GM03348 (cell line): ENCODE measurements at regions not wholly inside any gene's neighbourhood (a gene's known extent, or its start where the extent isn't known, plus 50 kb on each side); places are given as distances from the start of the nearest gene placed in this dataset.
"Not testable (repeated sequence)": the region's sequence is repeated elsewhere in the genome, so short reads cannot be mapped to it uniquely, and the experiment has no call there.

Source experiments
- DNase-seq: peaks from one replicate; pipeline ENCODE4 v3.0.0; 2012; ENCODE audit warnings: low spot score

DNA sequence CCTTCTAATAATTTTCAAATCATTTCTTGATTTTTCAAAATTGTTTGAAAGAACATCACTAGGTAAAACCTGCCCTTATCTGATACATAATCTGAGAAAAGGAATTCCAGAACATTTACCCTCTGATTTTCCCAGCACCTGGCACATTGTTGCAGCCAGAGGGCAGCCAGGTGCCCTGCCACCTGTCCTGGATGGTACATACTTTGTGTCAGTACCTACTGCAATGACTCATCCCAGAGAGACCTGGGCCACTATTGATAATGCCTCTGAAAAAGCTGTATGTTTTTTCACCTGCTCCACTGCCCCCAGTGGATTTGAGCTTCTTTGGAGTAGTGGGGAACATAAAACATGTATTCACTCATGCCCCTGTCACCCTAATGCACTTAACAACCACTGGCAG, 648.9 kb upstream of the GBE1 start:
- no peak for DNase-seq

DNA sequence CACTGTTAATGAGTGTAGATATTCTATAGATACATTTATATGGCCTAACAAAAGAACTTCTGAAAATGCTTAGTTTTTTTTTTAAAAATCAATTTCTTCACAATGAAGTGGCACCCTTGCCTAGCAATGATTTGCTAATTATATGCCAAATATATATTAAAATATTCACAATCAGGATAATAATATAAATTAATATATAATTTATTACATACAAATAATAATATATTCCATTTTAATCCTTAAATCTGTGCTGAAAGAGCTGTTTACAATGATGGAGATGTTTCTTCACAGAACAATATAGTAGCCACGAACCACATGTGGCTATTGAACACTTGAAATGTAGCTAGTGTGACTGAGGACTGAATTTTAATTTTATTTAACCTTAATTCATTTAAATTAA, 648.4 kb upstream of the GBE1 start:
- DNase-seq = no peak

DNA sequence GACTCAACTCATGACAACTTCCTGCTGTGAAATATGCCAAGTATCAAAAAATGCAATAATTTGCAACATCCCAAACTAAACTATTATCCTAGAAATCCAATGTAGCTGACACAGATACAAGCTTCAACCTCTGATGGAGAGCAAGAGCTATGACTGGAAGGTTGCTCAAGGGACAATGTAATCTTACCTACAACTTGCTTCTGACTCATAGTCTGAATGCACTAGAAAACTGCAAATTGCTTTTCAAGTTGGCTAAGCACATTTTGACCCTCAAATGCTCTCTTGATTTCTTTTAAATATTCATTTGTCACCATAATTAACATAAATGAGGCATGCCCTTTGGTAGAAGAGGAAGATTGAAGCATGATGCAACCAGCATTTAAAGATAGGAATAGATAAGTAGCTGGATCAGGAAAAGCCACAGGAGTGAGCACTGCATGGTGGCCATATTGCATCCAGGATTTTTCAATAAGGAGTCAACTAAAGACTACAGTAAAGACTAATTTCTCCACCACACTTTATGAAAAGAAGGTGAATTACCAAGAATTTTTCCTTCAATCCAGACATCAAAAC, 630.8 kb upstream of the GBE1 start:
- no peak for DNase-seq

DNA sequence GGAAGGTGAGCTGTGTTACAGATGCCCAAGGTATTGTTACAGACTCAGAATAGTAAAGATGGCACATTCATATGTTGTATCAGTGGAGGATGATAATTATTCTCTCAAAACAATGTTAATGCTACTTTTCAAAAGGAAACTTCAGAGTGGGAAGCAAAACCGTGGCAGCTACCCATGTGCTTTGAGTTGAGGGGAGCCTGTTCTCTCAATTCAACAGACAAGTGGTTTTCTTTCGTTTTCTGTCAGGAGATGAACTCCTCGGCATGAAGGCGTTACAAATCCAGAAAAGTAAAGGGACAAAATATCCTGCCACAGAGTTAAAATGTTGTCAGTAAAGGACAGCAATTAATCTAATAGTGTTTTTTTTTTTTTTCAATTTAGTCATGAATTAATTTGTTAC, 629.4 kb upstream of the GBE1 start:
- no peak for DNase-seq

DNA sequence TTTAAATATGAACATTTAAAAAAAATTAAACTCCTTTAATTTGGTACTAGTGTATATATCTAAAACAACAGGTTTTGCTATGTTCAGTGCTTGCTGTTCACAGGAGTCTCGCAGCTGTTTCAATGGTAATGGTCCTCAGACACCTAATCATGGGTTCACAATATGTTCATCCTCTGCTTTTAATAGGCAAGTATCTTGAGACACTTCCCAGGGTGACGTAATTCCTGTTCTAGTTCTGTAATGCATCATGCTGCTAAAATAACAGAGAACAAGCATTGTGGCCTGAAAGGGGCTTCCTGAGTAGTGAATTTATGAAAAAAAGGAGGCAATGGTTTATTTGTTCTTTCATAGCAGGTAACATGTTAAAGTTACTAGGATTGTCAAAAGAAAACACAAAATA, 625.2 kb upstream of the GBE1 start:
- DNase-seq = no peak

DNA sequence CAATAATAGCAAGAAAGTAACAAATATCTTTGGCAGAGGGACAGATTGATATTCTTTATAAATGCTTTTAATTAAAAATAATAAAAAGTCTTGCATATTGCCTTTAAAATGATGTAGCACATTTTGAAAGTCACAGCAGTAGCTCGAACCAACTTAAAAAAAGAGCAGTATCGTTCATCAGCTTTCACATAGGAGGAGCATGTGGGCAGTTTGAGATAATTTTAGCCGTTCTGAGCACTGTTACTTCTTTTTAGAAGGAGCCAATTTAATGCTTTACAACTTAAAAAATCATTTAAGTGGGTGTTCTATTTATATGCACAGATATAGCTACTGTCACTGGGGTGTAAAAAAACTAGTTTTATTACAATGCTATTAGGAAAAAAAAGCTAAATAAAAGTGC, 622.7 kb upstream of the GBE1 start:
- DNase-seq = no peak

DNA sequence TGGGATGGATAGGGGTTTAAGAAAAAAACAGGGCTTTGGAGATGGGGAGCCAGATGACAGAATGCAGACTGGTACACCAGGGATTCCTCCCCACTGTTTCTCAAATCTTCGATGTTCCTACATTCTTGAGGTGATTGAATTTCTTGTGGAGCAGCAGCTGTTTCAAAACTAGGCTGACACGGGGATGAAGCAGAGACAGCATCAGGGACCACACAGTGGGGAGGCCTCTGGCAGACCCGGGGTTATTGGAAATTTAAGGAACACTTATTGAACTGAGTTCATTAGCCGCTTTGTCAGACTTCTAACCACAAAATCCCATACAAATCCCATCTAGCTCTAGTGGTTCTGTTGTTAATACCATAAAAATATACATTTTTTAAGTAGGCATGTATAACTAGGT, 621.4 kb upstream of the GBE1 start:
- no peak for DNase-seq

DNA sequence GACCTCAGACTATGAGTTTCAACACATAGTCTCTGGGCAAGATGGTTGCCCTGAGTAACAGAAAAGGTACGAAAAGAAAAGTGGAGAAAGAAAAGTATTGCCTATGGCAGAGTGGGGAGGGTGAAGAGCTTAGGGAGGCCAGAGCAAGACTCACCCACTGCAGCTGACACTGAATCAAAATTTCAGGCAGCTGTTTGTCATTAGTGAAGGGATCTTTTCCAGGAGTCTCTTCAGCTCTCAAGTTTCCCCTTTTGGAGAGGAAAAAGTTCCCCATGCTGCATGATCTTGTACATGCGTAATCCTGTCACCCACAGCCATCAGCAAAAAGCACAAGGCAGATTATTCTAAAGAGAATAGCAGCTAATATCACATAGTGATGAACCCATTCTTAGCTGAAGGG, 616.9 kb upstream of the GBE1 start:
- no peak for DNase-seq

DNA sequence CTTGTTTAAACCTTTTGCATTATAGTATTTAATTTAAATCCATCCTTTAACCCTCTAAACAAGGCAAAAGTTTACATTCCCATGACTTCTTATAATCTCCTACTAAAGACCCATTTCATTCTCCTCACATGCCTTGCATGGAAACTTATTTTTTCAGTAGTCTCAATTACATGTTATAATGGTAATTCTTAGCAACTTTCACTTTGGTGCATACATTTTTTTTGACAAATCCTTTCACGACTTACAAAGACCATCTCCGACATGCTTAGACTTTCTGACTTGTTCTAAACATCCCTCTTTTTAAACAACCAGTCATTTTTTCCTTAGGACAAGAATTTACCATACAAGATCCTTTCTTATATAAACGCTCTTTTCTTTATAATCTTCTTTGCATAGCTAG, 615.4 kb upstream of the GBE1 start:
- no peak for DNase-seq

DNA sequence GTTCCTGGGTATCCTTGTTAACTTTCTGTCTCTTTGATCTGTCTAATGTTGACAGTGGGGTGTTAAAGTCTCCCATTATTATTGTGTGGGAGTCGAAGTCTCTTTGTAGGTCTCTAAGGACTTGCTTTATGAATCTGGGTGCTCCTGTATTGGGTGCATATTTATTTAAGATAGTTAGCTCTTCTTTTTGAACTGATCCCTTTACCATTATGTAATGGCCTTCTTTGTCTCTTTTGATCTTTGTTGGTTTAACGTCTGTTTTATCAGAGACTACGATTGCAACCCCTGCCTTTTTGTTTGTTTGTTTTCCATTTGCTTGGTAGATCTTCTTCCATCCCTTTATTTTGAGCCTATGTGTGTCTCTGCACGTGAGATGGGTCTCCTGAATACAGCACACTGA, 612.4 kb upstream of the GBE1 start:
- not testable (repeated sequence) for DNase-seq

DNA sequence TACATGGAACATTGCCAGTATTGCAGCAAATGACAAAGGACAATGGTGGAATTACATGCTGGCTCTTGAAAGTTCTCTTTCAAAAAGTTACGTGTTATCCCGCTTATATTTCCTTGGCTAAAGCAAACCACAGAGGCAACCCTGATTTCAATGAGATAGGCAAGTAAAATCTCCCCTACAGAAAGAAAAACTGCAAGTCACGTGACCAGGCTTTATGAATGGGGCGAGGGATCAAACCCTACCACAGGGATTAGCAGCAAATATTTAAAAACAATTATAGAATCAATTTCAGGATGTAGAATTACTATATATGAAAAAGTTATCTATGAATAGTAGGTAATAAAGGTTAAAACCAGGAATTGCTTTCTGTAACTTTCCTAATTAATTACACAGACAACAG, 603.4 kb upstream of the GBE1 start:
- no peak for DNase-seq

DNA sequence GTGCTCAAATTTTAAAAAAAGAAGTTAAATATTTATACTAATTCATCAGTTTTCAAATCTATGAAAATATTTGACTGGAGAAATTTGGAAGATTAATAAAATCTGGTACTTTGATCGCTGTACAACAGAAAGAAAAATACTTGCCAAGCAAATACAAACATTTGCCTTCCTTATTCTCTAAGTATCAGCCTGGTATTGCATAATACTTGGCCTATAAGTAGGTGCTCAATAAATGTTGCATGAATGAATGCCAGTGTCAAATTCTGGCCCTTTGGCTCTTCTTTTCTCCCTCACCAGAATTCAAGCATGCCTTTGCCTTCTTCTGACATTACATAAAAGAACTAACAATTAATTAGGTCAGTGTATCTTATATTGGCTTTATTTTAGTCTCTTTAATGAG, 601.7 kb upstream of the GBE1 start:
- no peak for DNase-seq

DNA sequence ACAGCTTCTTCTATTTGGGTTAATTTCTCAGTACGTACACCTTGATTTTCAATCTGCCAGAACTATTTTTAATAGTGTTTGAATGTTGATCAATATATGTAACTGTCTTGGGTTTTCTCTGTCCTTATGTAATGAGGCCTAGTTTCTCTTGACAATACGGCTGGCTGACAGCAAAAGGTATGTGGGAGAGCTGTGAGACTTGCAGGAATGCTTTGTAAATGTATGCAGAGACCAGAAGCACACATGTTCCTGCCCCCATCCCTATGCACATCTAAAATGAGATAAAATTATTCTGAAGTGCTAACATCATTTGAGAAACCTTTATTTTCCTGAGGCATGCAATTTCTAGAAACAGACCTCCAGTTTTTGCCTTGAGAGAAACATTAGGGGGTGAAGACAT, 593.8 kb upstream of the GBE1 start:
- no peak for DNase-seq

DNA sequence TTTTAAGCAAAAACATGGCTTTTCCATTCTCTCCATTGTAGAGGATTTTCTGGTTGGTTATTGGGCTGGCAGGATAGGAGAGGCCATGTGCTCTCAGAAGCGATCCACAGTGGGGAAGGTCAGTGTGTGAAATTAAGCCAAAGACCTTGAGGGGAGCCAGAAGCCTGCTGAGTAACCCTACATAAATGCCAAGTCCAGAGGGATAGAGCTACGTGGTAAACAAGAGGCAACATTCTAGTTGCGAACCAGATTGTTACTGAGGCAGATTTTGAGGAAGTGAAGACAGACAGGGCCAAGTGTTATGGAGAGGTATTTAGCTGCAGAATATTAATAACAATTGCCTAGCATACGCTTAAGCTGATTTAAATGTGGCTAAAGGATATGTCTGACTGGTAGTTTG, 592.8 kb upstream of the GBE1 start:
- no peak for DNase-seq

DNA sequence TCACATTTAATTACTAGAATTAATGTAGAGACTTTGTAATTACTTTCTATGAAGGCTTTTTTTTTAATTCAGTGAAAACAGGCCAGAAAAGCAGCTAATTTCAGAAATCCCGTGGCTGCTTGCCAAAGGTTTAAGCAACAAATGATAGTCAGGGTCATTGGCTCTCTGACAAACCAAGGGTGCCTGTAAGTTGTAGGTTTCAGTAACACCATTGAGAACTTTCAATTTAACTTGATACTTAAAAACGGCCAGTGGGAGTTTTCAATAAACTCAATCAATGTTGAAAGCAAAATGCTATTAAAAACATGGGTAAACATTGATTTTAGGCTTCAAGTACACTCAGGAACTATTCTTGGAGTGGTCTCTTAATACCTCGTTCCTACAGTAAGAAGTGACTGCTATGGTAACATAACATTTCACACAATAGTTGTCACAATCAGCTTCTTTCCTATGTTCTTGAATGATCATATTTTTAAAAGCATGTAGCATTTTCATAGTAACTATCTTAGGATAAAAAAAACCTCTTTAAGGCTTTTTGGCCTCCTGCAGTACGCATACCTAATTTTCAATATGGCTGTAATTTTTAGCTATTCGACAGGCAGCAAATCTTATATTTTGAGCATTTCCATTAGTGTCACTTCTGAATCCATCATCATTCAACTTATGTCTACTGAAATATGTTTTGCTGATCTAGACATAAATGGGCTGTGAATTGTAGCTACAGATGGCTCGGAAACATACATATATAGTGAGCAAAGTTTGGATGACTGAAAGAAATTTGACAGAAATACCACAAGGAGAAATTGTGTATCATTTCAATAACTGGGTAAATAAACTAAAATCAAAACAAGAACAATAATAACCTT, 592.1 kb upstream of the GBE1 start:
- DNase-seq = no peak

DNA sequence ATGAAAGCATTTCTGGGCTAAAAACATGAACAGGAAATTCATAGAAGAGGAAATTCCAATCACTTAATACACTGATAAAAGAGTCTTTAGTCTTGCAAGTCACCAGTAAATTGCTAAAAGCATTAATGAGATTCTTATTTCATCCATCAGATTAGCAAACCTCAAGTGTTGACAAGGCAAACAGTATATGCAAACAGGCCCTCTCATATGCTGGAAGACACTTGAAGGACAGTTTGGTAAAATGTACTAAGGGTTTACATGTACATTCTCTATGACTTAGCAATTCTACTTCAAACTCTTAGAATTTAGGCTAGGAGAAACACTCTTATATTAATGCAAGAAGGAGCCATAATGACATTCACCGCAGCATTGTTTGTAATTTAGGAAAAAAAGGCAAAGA, 586.1 kb upstream of the GBE1 start:
- DNase-seq = no peak

DNA sequence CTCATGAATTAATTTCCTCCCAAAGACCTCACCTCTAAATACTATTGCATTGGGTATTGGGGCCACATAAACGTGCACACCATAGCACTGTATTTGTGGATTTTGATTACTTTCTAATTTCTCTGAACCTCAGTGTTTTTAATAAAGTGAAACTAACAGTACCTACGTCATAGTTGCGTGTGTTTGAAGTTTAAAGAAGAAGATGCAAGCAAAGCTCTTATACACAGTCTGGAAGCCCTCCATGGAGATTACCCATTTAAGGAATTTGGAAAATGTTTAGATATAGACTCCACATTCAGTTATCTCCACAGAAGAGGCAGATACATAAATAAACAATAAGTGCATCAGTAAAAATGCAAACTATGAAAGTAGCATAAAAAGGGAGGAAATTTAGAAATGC, 581.1 kb upstream of the GBE1 start:
- DNase-seq = no peak

DNA sequence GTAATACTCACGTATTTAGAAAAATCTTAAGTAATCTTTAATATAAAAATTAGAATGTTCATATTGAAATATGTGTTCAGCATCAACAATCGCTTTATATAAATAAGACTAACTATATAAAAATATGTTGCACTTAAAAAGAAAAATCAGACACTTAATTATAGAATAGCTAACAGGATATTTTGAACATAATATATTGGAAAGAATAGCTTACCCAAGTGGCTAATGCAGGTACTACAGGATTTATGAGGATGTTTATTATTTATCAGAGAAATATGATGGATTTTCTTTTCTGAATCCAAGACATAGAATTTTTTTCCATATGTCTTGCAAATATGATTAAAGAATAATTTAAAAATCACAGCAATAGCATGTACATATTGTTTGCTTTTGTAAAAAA, 567.9 kb upstream of the GBE1 start:
- peak; percentile 6 for DNase-seq

DNA sequence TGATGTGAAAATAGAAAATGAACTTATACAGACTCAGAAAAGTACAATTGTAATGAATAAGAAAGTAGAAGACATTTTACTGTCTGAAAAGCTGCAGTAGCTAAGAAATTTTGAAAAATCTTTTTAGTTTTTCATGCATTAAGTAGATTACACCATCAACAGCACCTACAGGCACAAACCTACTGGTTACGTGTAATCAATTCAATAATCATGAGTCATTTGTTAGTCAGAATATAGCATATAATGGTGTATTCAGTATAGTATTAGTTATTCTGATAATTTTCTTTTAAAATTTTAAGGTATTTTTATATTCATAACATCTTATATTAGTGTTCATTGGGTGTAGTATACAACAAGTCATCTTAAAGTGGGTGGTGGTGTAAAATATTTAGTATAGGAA, 550.5 kb upstream of the GBE1 start:
- DNase-seq = no peak

DNA sequence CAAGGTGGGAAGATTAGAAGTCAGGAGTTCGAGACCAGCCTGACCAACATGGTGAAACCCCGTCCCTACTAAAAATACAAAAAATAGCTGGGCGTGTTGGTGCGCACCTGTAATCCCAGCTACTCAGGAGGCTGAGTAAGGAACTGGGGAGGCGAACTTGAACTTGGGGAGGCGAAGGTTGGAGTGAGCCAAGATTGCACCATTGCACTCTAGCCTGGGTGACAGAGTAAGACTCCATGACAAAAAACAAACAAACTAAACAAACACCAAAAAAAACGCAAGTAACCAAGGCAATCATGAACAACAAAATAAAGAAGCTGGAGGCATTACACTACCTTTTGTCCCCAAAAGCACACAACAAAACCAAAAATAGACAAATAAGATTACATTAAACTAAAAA, 547.3 kb upstream of the GBE1 start:
- no peak for DNase-seq

DNA sequence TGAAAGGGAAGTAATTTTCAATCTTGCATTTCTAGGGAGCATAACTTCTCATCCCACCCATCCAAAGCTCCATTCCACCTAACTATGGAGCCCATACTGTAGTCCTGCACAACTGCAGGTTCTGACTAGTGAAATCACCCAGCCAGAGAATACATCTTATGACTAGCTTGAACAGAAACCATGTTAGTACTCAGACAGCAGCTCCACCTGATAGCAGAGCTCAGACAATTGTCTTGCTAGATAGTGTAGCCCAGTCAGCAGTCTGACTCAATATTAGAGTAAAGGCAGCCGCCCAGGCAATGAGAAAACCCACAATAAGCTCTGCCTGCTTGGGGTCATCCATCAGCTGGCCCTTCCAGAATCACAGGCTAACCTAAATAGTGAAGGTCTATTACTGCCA, 544.7 kb upstream of the GBE1 start:
- DNase-seq = no peak

DNA sequence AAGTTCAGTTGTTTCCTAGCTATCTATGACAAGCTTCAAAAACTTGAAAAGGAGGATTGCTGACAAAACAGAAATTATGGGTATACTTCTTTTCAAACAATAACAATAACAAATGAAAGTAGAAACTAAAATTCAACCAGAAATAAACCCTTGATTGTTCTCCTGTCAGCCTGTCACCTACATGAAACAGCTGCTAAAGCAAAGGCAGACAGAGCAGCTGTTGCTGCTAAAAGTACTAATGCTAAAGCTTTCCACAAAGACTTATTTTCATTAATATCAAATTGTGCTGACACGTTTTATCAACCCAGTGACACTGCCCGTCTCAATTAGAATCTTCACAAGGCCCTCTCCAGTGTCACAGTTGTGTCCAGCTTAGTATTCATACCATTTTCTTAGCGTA, 533.2 kb upstream of the GBE1 start:
- DNase-seq = no peak

DNA sequence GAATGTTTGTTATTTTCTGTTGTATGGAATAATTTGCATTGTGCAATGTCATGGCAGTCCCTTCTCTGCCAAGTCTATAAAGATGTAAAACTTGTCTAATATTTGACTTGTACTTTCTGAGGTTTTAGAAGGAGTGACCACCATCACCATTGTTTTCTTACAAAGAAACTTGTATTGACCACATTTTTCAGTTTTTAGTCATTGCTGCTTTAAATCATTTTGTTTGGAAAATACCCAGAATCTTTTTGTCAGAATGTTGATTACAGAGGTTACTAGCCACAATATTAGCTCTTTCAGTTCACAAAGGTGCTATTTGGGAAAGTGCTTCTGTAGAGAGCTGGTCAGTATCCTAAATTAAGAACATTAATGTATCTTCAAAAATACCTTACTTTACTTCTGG, 532.4 kb upstream of the GBE1 start:
- DNase-seq = no peak

DNA sequence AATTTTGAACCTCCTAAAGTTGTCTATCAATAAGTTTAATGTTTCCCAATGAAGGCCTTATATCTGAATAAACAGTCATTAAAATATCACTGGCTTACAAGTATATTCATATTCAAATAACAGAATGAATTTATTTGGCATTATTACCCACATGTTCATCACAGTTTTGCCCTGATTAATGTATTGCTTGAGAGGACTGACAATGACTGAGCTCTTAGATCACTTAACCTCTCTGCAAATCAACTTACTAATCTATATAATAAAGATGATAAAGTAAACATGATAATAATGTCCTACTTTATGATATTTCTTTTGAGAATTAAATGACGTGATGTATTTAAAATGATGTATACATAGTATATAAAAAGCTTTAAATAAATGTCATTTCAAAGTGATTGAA, 532.0 kb upstream of the GBE1 start:
- no peak for DNase-seq
